ENCODE measurements at regions not wholly inside any gene's neighbourhood (a gene's known extent, or its start where the extent isn't known, plus 50 kb on each side); places are given as distances from the start of the nearest gene placed in this dataset.
A peak's percentile ranks its signal among the peaks of the same experiment; 100 is the strongest.
"Not testable (repeated sequence)": the region's sequence is repeated elsewhere in the genome, so short reads cannot be mapped to it uniquely, and the experiment has no call there.

- intact Hi-C loops (cut with DNase I, micrococcal nuclease) = no loop called here
- ATAC-seq = no peak
- no peak for DNase-seq
Measured at GRCh38 chr5:39650008-39650762, 225.4 kb upstream of the DAB2 start.

GRCh38 chr5:39648848-39649227 lies 224.1 kb upstream of the DAB2 start:
- DNase-seq = peak; percentile 7 to 53
- ATAC-seq = peak; percentile 100
- intact Hi-C loops (cut with DNase I, micrococcal nuclease) = no loop called here

GRCh38 chr5:39648085-39648847 lies 223.5 kb upstream of the DAB2 start:
- no peak for DNase-seq
- no peak for ATAC-seq
- intact Hi-C loops (cut with DNase I, micrococcal nuclease) = no loop called here

- intact Hi-C loops (cut with DNase I, micrococcal nuclease) = no loop called here
- ATAC-seq = no peak
- DNase-seq = no peak
Measured at GRCh38 chr5:39640552-39640951, 215.8 kb upstream of the DAB2 start.

- no peak for ATAC-seq
- no peak for DNase-seq
- intact Hi-C loops (cut with DNase I, micrococcal nuclease) = no loop called here
Measured at GRCh38 chr5:39639618-39640089, 214.9 kb upstream of the DAB2 start.

GRCh38 chr5:39638813-39639212 lies 214.0 kb upstream of the DAB2 start:
- intact Hi-C loops (cut with DNase I, micrococcal nuclease) = no loop called here
- no peak for DNase-seq
- no peak for ATAC-seq

- no peak for DNase-seq
- no peak for ATAC-seq
- intact Hi-C loops (cut with DNase I, micrococcal nuclease) = no loop called here
Measured at GRCh38 chr5:39633057-39633456, 208.3 kb upstream of the DAB2 start.

GRCh38 chr5:39631958-39632357 lies 207.2 kb upstream of the DAB2 start:
- intact Hi-C loops (cut with DNase I, micrococcal nuclease) = no loop called here
- DNase-seq (no peak), ATAC-seq (no peak)

GRCh38 chr5:39629946-39630345 lies 205.2 kb upstream of the DAB2 start:
- intact Hi-C loops (cut with DNase I, micrococcal nuclease) = no loop called here
- ATAC-seq (no peak), DNase-seq (no peak)

GRCh38 chr5:39628348-39628747 lies 203.6 kb upstream of the DAB2 start:
- intact Hi-C loops (cut with DNase I, micrococcal nuclease) = no loop called here
- ATAC-seq (no peak), DNase-seq (no peak)

- no peak for DNase-seq
- ATAC-seq = peak; percentile 82
- intact Hi-C loops (cut with DNase I, micrococcal nuclease) = no loop called here
Measured at GRCh38 chr5:39624890-39625289, 200.1 kb upstream of the DAB2 start.

- DNase-seq (peak; percentile 57 to 86), ATAC-seq (peak; percentile 97)
- intact Hi-C loops (cut with DNase I, micrococcal nuclease) = no loop called here
Measured at GRCh38 chr5:39624268-39624886, 199.6 kb upstream of the DAB2 start.

- no peak for ATAC-seq
- intact Hi-C loops (cut with DNase I, micrococcal nuclease) = no loop called here
- DNase-seq = no peak
Measured at GRCh38 chr5:39623291-39623865, 198.6 kb upstream of the DAB2 start.

GRCh38 chr5:39622281-39622680 lies 197.5 kb upstream of the DAB2 start:
- no peak for ATAC-seq
- intact Hi-C loops (cut with DNase I, micrococcal nuclease) = no loop called here
- DNase-seq = no peak

- no peak for ATAC-seq
- intact Hi-C loops (cut with DNase I, micrococcal nuclease) = no loop called here
Measured at GRCh38 chr5:39619168-39619818, 194.5 kb upstream of the DAB2 start.

GRCh38 chr5:39618391-39618790 lies 193.6 kb upstream of the DAB2 start:
- no peak for DNase-seq
- ATAC-seq = no peak
- intact Hi-C loops (cut with DNase I, micrococcal nuclease) = no loop called here

More at GRCh38 chr5:39619168-39619818, 194.5 kb upstream of the DAB2 start:
- no peak for DNase-seq

- ATAC-seq (peak; percentile 94), DNase-seq (peak; percentile 53 to 64)
- intact Hi-C loops (cut with DNase I, micrococcal nuclease) = no loop called here
Measured at GRCh38 chr5:39616131-39616530, 191.4 kb upstream of the DAB2 start.

GRCh38 chr5:39611076-39611475 lies 186.3 kb upstream of the DAB2 start:
- DNase-seq; intact Hi-C loops (cut with DNase I, micrococcal nuclease); ATAC-seq: not testable (repeated sequence)

- ATAC-seq (no peak), DNase-seq (no peak)
- intact Hi-C loops (cut with DNase I, micrococcal nuclease) = no loop called here
Measured at GRCh38 chr5:39608024-39608423, 183.2 kb upstream of the DAB2 start.

All from left colon (tissue), 2 donors.